Parathyroid adenoma (tissue), 2 donors: ENCODE measurements at regions not wholly inside any gene's neighbourhood (a gene's known extent, or its start where the extent isn't known, plus 50 kb on each side); places are given as distances from the start of the nearest gene placed in this dataset.

ENCODE experiments used
- H2AFZ ChIP-seq: fragments of 300-600 bp; sonication (generic); one replicate; pipeline ENCODE4 v1.7.0; 2017; ENCODE audit warnings: antibody characterized with exemption, mild to moderate bottlenecking
- H3K27ac ChIP-seq: fragments of 300-600 bp; sonication (generic); one replicate; pipeline ENCODE4 v1.7.0; 2017
- H3K27me3 ChIP-seq: fragments of 300-600 bp; sonication (generic); one replicate; pipeline ENCODE4 v1.7.0; 2017; ENCODE audit warnings: low read length; ENCODE audit not compliant: control insufficient read depth, insufficient read depth
- H3K36me3 ChIP-seq: fragments of 300-600 bp; sonication (generic); one replicate; pipeline ENCODE4 v1.7.0; 2017; ENCODE audit warnings: low read length; ENCODE audit not compliant: control insufficient read depth, insufficient read depth
- H3K4me1 ChIP-seq: fragments of 300-600 bp; sonication (generic); one replicate; pipeline ENCODE4 v1.7.0; 2017; ENCODE audit warnings: control low read depth
- H3K4me2 ChIP-seq: fragments of 300-600 bp; sonication (generic); one replicate; pipeline ENCODE4 v1.7.0; 2017; ENCODE audit warnings: low read length
- H3K4me3 ChIP-seq: fragments of 300-600 bp; sonication (generic); one replicate; pipeline ENCODE4 v1.7.0; 2017; ENCODE audit warnings: low read depth, low read length
- H3K79me2 ChIP-seq: fragments of 300-600 bp; sonication (generic); one replicate; pipeline ENCODE4 v1.7.0; 2017; ENCODE audit warnings: control low read depth
- H3K9ac ChIP-seq: fragments of 300-600 bp; sonication (generic); one replicate; pipeline ENCODE4 v1.7.0; 2017; ENCODE audit warnings: mild to moderate bottlenecking
- H3K9me3 ChIP-seq: fragments of 300-600 bp; sonication (generic); one replicate; pipeline ENCODE4 v1.7.0; 2017; ENCODE audit warnings: low read length; ENCODE audit not compliant: control insufficient read depth
- TF ChIP-seq, protein P1 (sequence below): fragments of 300-600 bp; sonication (generic); IDR thresholded peaks from one replicate; pipeline ENCODE4 v1.7.0; 2017; ENCODE audit warnings: antibody characterized with exemption, mild to moderate bottlenecking
- donor health status: primary hyperparathyroidism.

DNA sequence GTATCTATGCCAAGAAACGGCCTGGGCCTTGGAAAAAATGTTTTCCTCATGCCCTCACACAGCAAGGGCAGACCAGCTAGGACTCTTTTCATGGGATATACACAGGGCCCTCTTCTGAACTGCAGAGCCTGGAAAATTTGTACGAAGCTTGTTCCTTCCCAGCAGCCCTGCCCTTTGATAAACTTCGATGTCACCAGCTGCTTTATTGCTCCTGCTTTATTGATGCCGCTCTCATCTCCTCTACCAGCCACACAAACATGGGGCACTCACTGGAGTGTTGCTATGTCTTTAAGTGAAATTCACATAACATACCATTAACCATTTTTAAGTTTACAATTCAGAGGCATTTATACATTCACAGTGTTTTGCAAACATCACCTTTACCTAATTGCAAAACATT, 197.9 kb downstream of the KTN1 start:
- Histone ChIP-seq H3K27me3 (no peaks in the 10 kb centered on the region), H3K36me3 (no peaks in the 10 kb centered on the region), H3K4me1 (no peaks in the 10 kb centered on the region), H3K9ac (no peak overlapping the region), H3K9me3 (no peaks in the 10 kb centered on the region), H3K4me3 (no peak overlapping the region), H2AFZ (no peak overlapping the region), H3K27ac (no peak overlapping the region), H3K4me2 (no peak overlapping the region), H3K79me2 (no peaks in the 10 kb centered on the region)
- TF ChIP-seq, protein P1, sequence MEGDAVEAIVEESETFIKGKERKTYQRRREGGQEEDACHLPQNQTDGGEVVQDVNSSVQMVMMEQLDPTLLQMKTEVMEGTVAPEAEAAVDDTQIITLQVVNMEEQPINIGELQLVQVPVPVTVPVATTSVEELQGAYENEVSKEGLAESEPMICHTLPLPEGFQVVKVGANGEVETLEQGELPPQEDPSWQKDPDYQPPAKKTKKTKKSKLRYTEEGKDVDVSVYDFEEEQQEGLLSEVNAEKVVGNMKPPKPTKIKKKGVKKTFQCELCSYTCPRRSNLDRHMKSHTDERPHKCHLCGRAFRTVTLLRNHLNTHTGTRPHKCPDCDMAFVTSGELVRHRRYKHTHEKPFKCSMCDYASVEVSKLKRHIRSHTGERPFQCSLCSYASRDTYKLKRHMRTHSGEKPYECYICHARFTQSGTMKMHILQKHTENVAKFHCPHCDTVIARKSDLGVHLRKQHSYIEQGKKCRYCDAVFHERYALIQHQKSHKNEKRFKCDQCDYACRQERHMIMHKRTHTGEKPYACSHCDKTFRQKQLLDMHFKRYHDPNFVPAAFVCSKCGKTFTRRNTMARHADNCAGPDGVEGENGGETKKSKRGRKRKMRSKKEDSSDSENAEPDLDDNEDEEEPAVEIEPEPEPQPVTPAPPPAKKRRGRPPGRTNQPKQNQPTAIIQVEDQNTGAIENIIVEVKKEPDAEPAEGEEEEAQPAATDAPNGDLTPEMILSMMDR, result no peak

DNA sequence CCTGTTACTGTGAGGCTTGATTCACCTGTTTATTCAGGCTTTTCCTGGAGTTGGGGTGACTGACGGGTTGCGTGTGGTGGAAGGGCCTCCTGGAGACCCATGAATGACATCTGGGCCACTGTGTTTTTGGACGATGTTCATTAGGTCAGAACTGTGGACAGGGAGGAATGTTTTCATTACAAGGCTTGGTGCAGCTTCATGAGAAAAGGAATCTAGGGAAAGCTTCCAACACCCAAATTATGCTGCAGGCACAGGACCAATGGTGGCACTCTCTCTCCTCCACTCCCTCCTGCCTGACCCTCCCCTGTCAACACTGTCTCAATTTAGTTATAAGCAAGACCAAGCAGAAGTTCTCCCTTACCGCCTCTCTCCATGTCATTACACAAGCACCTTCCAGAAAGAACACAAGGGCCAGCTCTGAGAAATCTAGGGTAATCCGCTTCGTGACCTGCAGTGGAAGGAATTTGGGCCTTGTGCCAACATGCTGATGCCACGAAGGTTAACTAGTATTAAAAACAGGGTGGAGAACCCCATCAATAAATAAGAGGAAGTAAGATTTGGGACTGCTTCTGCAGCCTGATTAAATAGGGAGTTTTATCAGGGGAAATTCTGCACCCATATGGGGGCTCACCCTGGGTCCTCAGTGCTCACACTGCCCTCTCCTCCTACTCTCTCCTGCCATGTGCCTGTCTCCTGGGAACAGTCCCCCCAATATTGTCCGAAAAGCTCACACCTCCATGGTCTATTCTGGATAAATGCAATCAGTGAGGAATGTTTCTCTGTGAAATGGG, 200.3 kb downstream of the KTN1 start:
- no peaks in the 10 kb centered on the region for H3K36me3 ChIP-seq
- no peaks in the 10 kb centered on the region for H3K9me3 ChIP-seq
- H3K4me1 ChIP-seq, result no peaks in the 10 kb centered on the region
- no peak overlapping the region for H3K4me2 ChIP-seq
- no peak overlapping the region for H3K27ac ChIP-seq
- TF ChIP-seq, protein P1, result no peak
- no peak overlapping the region for H3K9ac ChIP-seq
- H3K79me2 ChIP-seq, result no peaks in the 10 kb centered on the region
- no peaks in the 10 kb centered on the region for H3K27me3 ChIP-seq
- peak overlapping the region; percentile 20 for H2AFZ ChIP-seq
- H3K4me3 ChIP-seq, result no peak overlapping the region

DNA sequence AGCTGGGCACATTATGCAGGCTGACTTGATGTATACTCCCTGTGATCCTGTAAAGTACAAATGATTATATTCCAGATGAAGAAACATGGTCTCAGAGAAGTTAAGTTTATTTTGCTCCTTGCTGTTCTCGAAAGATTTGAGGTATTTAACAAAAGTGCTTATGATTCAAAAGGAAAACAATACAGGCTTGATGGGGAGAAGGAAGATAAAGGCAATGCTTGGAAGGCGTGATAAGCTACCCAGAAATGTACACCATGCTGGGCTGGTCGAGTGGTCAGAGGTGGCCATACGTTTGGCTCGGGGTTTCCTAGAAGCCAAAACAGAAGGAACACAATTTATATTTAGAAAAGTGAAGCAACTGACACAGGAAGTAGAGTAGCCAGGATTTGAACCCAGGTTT, 201.0 kb downstream of the KTN1 start:
- H3K9me3 ChIP-seq, result no peaks in the 10 kb centered on the region
- H3K79me2 ChIP-seq, result no peaks in the 10 kb centered on the region
- no peak overlapping the region for H3K27ac ChIP-seq
- H3K36me3 ChIP-seq, result no peaks in the 10 kb centered on the region
- H3K27me3 ChIP-seq, result no peaks in the 10 kb centered on the region
- no peak overlapping the region for H3K4me2 ChIP-seq
- no peak overlapping the region for H2AFZ ChIP-seq
- TF ChIP-seq, protein P1, result no peak
- H3K4me3 ChIP-seq, result no peak overlapping the region
- H3K4me1 ChIP-seq, result no peaks in the 10 kb centered on the region
- H3K9ac ChIP-seq, result no peak overlapping the region

DNA sequence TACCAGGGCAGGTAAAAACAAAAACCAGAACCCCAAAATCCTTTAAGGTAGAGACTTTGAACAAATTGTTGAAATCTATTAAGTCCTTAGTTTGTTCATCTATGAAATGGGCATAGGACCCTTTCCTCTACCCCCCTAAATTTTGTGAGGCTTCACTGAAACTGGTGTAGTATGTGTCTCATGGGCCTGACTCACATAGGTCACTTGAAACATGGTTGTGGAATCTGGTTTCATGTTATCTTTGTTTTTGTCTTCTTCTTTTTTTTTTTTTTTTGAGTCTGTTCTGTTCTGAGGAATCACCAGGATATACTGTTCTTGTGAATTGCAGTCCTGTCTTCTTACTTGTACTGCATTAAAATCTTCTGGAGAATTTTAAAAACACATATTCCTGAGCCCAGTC, 202.2 kb downstream of the KTN1 start:
- Histone ChIP-seq H3K4me3 (no peak overlapping the region), H3K9ac (no peak overlapping the region), H2AFZ (no peak overlapping the region), H3K4me1 (no peaks in the 10 kb centered on the region), H3K36me3 (no peaks in the 10 kb centered on the region), H3K79me2 (no peaks in the 10 kb centered on the region), H3K4me2 (no peak overlapping the region), H3K9me3 (no peaks in the 10 kb centered on the region), H3K27me3 (no peaks in the 10 kb centered on the region), H3K27ac (no peak overlapping the region)
- TF ChIP-seq, protein P1, result no peak

DNA sequence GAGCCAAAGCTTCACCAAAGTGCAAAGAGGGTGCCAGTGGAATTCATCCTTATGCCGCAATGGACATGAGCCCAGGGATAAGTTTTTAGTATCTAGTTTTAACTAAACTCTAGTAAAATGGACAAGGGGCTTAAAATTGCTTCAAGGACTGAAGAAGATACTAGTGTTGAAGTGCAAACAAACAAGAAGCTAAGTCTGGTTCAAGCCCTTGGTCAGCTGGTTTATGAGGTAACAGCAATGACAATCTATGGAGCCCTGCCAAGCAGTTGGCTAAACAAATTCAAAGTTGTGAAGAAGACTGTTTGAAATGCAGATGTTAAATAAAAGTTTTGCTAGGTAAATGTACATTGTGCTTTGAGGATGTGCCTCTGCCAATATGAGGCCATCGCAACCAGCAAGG, 209.4 kb downstream of the KTN1 start:
- Histone ChIP-seq H3K79me2 (no peaks in the 10 kb centered on the region), H2AFZ (no peak overlapping the region), H3K27me3 (no peaks in the 10 kb centered on the region), H3K4me3 (no peak overlapping the region), H3K9me3 (no peaks in the 10 kb centered on the region), H3K4me1 (peaks cover 13% of the 10 kb centered on the region), H3K27ac (no peak overlapping the region), H3K4me2 (no peak overlapping the region), H3K9ac (no peak overlapping the region), H3K36me3 (no peaks in the 10 kb centered on the region)
- TF ChIP-seq, protein P1, result no peak
